Right hindlimb (tissue), 1 donor: ENCODE measurements at regions not wholly inside any gene's neighbourhood (a gene's known extent, or its start where the extent isn't known, plus 50 kb on each side); places are given as distances from the start of the nearest gene placed in this dataset.

Source experiments
- DNase-seq: peaks from one replicate; pipeline ENCODE4 v3.0.0-alpha.2; 2018

- no peak for DNase-seq
These were observed 137.3 kb upstream of the GJB5 start for GRCh38 chr1:34617321-34618118.

DNA sequence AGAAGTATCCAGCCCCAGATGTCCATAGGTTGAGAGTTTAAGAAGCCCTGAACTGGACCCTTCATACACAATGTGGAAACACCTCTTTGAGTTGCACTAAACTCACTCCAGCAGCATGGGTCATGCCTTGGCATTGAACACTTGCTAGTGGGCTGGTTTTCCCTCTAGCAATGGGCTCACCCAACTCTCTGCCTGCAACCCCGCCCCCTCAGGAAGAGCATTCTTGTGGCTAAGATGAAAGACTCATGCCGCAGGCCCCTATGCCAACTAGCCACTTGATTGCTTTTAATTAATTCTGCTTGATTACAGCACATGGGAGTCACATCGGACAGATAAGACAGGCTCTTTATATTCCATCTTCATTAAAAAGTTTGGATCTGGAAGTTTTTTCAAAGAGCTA is 136.5 kb upstream of the GJB5 start:
- DNase-seq: no peak

DNA sequence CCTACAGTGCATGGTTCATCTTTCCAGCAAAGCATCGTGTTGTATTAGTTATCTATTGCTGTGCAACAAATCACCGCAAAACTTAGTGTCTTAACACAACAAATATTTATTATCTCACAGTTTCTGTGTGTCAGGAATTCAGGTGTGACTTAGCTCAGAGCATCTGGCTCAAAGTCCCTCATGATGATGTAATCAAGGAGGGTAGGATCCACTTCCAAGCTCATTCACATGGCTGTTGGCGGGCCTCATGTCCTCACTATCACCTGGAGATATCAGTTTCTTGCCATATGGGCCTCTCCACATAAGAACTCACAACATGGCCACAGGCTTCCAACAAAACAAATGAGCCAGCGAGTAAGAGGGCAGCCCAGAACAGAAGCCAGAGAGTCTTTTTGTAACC is 135.6 kb upstream of the GJB5 start:
- DNase-seq: no peak

- DNase-seq: no peak
These were observed 132.9 kb upstream of the GJB5 start for GRCh38 chr1:34621916-34622315.

DNA sequence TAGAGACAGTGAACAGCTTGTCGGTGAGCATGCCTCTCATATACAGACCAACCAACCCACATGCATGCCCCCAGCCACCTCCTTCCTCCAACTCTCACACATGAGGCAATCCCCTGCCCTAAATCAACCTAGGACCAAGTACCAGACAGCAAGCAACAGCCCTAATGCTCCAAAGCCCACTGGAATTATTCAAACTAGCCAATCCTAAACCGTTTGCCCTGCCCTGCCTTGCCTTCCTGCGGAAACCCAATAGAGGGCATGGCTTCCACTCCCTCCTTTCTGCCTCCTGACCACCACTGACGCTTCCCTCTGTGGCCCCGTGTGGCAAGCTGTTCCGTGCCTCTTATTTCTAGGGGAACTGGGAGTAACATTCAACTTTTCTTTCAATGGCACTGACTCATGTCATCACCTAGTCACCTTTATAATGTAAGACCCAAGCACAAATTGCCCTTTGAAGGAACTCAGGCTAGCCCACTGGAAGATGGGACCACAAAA is 129.3 kb upstream of the GJB5 start:
- DNase-seq: no peak

GRCh38 chr1:34627465-34628240 is 127.2 kb upstream of the GJB5 start:
- DNase-seq: no peak

- DNase-seq: no peak
These were observed 123.7 kb upstream of the GJB5 start for GRCh38 chr1:34631126-34631525.

DNA sequence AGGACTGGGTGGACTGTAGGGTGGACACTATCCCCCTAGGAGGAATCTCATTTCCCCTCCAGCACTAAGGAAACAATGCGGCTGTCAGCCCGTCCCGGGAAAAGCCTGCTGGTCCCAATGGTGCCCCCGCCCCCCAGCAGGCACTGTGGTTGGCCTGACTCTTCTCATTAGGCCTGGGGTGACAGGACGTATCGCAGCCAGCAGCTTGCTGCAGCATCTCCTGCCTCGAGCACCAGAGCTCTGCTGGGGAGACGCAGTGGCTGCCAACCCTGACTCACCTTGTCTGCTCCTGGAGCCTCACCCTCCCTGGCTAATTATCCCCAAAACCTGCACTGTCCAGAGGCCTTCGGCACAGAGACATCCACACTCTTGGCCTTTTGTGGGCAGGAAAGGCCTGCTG is 115.1 kb upstream of the GJB5 start:
- DNase-seq: no peak

DNA sequence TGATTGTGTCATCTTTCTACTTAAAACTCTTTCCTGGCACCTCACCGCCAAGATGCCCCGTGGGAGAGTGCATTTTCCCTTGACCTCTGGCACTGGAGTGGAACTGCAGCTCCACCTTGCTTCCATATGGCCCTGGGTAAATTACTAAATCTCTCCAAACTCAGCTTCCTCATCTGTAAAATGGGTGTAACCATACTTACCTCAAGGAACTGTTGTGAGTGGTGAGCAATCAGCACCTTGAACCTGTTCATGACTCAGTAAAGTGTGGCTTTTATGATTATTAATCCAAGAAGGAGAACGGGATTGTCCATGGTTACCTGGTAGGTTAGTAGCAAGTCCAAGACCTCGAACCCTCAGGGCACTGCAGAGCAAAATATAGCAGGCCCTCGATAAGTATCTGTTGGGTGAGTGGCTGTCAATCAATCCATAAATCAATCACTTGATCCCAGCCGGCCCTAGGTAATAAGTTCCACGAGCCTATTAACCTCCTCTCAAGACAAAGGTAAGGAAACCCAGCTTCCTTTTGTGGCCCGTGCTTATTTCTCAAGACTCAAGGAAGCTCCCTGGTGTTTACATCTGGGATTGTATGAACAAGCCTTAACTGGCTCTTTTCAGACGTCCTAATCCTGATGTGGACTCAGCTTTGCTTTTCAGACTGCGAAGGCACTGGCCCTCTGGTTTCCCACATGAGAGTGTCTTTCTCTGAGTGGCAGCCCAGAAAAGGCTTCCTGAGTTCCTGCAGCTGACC is 114.0 kb upstream of the GJB5 start:
- no peak for DNase-seq

DNA sequence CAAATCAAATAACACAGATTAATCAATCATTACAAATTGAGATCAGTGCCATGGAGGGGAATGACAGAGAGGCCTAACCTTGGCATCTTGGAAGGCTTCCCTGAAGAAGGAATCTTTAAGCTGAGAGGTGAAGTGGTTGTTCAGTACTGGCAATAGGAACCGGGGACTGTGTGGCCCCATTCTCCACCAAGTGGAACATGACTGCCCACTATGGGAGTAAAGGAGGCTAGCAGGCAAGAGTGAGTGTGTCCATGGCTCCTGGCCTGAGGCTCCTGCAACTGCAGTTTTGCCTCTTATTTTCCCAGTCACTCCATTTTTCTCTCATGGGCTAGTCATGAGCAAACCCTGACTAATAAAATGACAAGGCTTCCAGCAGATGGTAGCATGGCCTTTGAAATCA is 112.2 kb upstream of the GJB5 start:
- no peak for DNase-seq

DNA sequence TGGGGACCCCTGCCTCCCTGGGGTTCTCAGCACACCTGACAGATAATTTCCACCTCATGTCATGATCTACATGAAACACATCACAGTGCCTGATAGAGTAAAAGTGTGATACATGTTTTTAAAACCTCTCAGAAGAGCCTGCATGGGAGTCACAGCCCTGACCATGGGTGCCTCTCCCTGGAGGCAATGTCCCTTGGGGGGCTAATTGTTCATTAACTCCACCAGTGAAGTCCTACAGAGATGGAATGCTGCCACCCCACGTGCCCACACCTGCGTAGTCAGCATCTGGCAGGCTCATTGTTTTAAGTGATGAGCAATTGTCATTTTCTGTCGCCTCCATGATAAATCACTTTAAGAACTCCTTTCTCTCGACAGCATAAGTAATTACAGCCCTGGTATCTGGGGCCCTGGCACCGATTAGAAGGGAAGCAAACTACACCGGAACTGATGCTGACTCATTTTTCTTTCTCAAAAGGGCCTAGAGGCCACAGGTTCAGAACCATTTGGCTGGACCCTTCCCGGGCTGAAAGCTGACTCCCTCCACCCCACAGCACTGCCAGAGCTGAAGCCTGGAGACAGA is 109.6 kb upstream of the GJB5 start:
- DNase-seq: no peak

GRCh38 chr1:34645919-34646318 is 108.9 kb upstream of the GJB5 start:
- no peak for DNase-seq

DNA sequence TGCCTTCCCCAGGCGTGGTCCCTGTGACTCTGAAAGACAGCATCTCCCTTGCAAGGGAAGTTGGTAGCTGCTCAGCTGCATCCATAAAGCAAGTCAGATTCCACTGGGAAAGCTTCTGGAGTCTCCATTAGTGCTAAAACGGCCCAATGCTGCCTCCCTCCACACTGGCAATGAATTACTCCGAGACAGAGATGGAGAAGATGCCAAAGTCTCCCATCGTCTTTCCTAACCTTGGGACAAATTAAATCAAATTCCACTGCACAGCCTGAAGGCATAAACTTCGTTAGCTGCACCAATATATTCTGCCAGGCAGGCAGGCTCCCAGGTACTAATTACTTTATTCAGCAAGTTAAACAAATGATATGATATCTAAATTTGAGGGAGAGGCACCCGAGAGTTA is 106.3 kb upstream of the GJB5 start:
- no peak for DNase-seq

DNA sequence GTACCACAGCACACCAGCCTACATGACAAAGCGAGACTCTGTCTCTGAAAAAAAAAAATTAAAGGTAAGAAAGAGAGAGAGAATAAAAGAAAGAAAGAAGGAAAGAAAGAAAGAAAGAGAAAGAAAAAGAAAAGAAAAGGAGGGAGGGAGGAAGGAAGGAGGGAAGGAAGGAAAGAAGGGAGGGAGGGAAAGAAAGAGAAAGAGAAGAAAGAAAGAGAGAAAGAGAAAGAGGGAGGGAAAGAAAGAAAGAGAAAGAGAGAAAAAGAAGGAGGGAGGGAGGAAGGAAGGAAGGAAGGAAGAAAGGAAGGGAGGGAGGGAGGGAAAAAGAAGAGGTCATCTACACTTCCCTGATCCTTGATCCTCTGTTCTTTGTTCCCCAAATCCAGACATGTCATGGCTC is 104.8 kb upstream of the GJB5 start:
- DNase-seq: no peak

DNA sequence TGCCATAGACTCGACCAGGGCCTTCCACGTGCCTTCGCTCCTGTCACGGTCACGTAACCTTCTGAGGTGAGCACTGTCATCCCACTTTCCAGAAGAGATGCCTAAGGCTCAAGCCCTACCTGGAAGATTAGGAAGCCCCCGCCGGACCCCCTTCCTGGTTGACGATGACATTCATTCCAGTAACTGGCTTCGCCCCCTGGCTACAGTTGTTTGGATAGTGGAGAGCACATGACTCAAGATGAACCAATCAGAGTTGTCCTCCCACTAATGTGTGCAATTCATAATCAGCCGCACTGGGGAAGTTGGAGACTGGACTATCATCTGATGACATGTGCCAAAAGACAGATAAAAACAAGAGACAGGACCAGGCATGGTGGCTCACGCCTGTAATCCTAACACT is 104.0 kb upstream of the GJB5 start:
- no peak for DNase-seq

DNA sequence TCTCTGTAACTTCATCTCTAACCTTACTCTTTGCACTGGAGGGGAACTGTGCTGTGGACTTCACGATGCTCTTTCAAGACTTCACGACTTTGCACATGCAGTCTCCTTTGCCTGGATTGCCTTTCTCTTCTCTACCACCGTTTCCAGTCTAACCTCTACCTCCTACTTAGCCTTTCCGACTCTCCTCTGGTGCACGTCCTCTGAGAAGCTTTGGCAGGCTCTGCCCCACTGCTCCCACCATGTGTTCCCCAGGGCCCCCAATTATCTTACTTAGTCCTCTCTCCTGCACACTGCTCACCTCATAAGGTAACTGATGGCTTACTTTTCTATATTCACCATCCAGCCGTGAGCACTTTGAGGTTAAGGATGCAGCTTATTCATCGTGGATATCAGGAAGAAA is 101.7 kb upstream of the GJB5 start:
- no peak for DNase-seq

- no peak for DNase-seq
These were observed 99.5 kb upstream of the GJB5 start for GRCh38 chr1:34655206-34655874.

- DNase-seq: no peak
These were observed 99.0 kb upstream of the GJB5 start for GRCh38 chr1:34655875-34656240.

- DNase-seq: no peak
These were observed 98.5 kb upstream of the GJB5 start for GRCh38 chr1:34656299-34656698.

GRCh38 chr1:34656731-34657130 is 98.1 kb upstream of the GJB5 start:
- no peak for DNase-seq

- no peak for DNase-seq
These were observed 97.6 kb upstream of the GJB5 start for GRCh38 chr1:34657266-34657665.

DNA sequence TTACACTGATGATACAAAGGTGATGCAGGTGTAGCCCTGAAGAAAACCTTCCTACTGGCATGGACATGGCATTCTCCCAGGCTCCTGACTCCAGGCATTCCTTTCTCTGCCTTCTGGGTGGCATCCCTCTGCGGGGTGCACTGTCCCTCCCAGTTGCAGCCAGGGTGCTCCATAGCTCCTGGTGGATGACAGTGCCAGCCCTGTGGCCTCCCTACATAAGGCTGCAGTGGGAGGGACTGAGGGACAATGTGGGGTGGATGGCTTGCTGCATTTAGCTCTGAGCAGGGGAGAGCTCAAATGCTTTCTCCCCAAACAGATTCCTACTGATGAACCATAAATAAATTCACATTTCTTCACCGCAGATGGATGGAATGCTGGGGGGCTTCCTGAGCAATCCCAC is 97.0 kb upstream of the GJB5 start:
- DNase-seq: no peak

GRCh38 chr1:34663031-34663430 is 91.8 kb upstream of the GJB5 start:
- DNase-seq: no peak
